NCI-H2227 treated with DMSO at 0.1 percent for 48 hours (cell line): ENCODE measurements at regions not wholly inside any gene's neighbourhood (a gene's known extent, or its start where the extent isn't known, plus 50 kb on each side); places are given as distances from the start of the nearest gene placed in this dataset.
"Not testable (repeated sequence)": the region's sequence is repeated elsewhere in the genome, so short reads cannot be mapped to it uniquely, and the experiment has no call there.

Experiments
- DNase-seq: peaks from one replicate; lab custom pipeline; 2025; lab: John Stamatoyannopoulos, UW

DNA sequence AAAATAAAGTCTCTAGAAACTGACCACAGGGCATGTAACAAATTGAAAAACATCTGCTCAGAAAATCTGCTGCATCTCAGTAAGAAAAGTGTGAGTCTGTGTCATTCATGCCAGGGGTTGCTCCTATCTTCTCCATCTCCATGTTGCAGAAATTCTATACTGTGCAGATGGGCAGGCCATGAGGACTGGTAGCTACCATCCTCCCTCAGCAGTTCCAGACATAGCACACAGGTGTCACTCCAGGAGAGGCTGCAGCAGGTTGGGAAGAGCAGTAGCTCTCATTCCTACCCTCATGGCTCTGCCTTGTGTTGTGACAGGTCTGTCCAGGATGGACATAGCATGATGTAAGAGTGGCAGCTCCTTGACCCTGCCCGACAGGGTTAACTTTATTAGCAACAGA lies 173.4 kb downstream of the NDUFS4 start:
- no peak for DNase-seq

DNA sequence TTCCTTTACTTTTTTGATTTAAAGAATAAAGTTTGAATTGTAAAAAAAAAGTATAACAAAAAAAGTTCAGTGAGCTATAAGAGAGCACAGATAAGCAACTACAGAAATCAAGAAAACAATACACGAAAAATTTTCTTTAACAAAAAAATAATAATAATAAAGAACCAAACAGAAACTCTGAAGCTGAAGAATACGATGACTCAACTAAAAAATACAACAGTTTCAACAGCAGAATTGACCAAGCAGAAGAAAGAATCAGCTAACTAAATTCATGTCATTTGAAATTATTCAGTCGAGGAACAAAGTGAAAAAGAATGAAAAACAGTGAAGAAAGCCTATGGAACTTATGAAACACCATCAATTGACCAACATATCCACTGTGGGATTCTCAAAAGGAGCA lies 177.7 kb downstream of the NDUFS4 start:
- no peak for DNase-seq

DNA sequence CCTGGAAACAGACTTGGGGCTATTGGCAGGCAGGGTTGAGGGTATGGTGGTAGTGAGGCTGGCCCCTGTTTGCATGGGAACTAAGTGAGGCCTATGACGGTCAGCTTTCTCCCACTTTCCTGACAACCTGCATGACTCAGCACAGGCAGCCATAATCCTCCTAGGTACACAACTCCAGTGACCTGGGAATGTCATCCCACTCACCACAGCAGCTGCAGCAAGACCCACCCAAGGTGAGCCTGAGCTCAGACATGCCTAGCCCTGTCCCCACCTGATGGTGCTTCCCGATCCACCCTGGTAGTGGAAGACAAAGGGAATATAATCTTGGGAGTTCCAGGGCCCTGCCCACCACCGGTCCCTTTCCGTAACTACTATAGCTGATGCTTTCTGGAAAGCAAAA lies 178.7 kb downstream of the NDUFS4 start:
- no peak for DNase-seq

DNA sequence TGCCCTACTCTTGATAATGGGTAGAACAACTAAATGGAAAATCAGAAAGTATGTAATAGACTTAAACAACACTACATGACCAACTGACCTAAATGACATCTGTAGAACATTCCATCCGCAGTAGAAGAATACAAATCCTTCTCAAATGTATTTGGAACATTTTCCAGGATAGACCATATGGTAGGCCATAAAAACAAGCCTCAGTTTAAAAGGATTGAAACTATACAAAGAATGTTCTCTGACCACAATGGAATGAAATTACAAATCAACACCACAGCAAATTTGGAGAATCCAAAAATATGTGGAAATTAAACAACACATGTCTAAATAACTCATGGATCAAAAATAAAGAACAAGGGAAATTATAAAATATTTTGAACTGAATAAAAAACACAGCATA lies 189.2 kb downstream of the NDUFS4 start:
- no peak for DNase-seq

DNA sequence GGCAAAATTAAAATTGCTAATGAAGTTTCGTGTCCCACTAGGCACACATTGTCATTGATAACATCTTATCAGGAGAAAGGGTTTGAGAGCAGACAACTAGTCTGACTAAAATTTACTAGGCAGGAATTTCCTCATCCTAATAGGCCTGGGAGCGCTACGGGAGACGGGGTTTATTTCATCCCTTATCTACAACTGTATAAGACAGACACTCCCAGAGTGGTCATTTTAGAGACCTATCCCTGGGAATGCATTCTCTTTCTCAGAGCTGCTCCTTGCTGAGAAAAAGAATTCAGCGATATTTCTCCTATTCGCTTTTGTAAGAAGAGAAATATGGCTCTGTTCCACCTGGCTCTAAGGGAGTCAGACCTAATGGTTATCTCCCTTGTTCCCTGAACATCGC lies 191.8 kb downstream of the NDUFS4 start:
- not testable (repeated sequence) for DNase-seq

DNA sequence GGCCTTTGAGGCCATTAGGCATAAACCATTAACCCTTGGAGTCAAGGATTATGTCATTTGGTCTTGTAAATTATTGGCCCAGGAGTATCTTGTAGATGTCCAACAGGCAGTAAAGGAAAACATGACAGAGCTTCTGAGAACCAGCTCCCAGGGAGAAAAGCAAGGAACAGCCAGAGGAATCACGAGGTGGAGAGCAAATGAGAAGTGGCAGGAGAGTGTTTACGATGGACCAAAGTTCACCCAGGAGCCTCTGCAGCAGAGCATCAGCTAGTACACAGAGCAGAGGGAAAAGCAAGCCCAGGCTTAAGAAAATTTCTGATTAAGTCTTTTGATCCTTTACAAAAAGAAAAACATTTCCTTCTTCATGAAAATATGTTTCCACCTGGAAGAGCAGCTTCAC lies 206.2 kb downstream of the NDUFS4 start:
- DNase-seq = no peak

DNA sequence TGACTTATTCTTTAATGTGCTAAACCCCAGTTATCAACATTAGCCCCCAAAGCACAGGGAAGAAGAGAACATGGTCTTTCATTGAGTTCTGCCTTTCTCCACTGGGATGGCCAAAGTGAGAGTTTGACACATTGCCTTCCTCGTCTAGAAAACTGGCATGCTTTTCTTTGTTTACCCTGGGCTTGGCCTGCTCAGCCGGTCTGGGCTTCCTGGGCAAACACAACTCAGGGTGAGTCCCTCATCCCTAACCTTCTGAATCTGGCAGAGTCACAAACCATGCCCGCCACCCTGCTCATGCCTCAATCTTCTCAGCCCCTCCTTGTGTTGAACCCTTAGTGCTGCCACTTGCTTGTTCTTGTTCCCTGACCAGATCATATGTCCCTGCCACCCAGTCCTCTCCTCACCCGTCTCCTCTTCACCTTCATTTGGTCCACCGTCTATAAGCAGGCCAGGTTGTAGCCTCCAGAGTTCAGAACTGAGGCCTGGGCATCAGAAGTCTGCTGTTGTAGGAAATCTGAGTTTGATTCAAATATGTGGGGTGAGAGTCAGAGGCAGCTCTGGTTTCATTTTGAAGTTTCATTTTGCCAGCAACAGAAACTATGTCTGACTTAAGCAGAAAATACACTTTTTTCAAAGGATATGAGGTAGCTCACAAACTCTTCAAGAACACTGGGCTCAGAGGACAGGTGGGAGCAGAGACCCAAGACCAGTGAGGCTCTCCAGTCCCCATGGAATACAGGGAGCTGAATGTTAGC lies 217.6 kb downstream of the NDUFS4 start:
- DNase-seq = no peak

DNA sequence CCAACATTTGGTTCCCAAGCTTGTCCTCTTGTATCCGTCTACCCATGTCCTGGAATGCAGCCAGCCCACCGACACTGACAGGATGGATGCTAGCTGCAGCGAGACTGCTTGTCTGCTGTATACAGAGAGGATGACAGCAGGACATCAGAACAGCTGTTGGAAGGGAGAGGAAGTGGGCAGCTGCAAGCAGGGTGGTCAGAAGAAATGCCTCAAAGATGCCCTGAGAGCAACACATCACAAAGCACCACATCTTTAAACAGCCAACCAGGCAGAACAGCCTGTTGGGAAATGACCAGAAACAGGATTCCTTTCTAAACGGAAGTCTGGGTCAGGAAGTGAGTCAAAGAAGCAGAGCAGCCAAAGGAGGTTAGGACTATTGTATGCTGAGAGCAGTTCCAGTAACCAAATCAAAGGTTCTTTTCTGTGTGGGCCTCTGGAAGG lies 219.1 kb downstream of the NDUFS4 start:
- DNase-seq = no peak

GRCh38 chr5:53782620-53783019 lies 222.2 kb downstream of the NDUFS4 start:
- peak; percentile 41 for DNase-seq

DNA sequence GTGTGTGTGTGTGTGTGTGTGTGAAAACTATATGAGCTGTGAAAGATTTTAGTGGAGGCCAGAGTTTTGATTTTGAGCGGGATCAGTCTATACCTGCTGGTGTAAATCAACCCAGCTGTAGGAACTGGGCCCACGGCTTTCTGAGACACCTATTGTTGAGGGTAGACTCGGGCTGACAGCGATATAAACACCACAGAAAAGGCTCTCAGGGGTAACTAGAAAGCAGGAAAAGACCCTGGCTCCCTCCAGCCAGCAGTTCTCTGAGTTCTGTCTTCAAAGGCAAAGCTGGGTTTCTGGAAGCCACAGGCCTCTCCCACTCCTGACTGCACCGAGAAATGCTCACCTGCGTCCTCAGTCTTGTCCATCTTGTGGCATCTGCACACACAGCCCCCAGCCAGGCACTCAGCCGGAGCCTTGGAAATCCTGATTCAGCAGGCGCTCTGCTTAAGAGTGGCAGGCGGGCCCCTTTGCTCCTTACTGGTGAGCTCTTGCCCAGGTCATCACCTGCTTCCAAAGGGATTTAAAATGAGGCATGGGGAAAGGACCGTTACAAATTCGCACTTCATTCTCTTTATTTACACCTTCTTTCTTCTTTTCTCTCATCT lies 223.3 kb downstream of the NDUFS4 start:
- DNase-seq = no peak

- no peak for DNase-seq
Measured at GRCh38 chr5:53784596-53784995, 224.2 kb downstream of the NDUFS4 start.

DNA sequence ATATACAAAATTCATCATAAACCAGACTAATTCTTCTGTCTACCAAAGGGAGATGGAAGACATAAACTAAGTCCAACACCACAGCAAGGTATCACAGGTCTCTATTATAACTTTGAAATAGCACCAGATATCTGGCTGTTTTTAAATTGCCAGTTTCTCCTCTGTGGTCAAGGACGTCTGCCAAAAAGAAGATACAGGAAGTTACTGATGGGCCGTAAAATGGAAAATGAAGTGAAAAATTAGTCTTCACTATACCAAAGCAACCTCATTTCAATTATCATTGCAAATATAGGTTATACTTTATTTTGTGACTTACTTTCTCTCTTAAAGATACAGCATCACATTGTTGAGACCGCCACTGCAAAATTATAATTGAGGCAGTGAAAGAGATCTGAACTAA lies 225.5 kb downstream of the NDUFS4 start:
- no peak for DNase-seq

- DNase-seq = no peak
Measured at GRCh38 chr5:53790026-53790425, 229.6 kb downstream of the NDUFS4 start.

DNA sequence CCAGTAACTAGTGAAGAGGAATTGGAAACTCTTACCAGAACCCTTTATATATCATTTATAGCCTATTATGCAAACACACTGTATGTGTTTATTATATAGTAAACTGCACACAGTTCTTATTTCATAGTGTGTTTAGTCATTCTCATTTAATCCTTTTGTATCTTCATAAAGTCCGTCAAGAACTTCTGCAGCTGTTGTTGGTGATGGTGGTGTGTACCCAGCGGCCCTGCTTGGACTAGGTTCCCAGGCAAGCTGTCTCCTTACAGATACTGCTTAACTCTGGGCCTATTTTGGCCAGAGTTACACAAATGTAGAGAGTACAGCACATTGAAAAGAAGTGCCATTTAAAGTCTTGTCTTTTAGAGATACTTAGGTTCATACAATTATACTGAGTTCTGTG lies 231.9 kb downstream of the NDUFS4 start:
- DNase-seq = no peak

GRCh38 chr5:53799644-53800043 lies 239.2 kb downstream of the NDUFS4 start:
- not testable (repeated sequence) for DNase-seq

GRCh38 chr5:53808392-53808791 lies 248.0 kb downstream of the NDUFS4 start:
- DNase-seq = not testable (repeated sequence)

DNA sequence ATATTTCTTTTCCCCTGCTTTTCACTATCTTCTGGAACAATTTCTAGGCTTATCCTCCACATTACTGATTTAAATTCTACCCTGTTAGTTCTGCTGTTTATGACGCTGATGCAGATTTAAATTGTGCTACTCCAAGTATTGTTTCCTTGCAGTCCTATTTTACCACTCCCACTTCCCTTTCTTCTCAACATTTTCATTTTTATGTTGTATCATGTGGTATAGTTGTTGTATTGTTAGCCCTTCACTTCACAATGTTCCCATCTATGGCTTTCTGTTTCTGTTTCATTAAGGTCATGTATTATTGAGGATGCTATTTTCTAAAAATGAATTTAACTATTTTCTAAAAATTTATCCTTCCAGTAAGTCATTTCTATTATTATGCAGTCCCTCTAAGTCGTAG lies 254.4 kb downstream of the NDUFS4 start:
- DNase-seq = no peak

DNA sequence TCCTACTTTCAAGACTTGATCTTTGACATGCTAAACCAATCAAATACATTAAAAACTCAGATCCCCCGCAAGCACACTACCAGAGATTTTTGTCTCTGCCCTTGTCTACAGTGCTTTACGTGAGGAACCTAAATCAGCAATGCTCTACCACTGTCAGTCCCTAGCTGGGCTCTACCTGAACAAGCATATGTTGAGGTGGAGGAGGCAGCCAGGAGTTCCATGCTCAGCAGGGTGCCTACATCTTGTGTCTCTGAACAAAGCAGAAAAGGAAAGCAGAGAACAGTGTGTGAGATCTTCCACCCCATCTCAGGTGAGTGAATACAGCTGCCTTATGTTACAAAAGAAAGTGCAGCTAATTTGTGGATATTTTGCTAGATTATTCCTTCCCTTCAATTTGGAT lies 255.0 kb downstream of the NDUFS4 start:
- no peak for DNase-seq

GRCh38 chr5:53817183-53817582 lies 256.7 kb downstream of the NDUFS4 start:
- DNase-seq = no peak

DNA sequence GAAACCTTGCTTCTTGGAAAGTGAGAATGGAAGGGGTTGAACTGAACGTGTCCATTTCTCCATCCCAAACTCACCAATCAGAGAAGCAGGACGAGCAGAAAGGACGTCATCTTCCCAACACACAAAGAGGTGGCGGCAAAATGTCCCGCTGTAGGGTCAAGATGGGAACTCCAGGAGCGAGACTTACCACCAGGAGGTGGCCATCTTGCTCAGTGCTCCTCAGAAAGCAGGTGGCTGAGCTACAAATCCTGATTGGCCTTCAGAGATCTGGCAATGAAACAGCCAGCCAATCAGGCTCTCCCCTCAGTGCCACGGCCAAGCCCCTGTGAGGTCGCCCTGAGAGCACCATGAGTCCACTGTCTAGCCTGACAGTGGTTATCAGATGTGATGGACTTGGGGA lies 259.0 kb downstream of the NDUFS4 start:
- no peak for DNase-seq

DNA sequence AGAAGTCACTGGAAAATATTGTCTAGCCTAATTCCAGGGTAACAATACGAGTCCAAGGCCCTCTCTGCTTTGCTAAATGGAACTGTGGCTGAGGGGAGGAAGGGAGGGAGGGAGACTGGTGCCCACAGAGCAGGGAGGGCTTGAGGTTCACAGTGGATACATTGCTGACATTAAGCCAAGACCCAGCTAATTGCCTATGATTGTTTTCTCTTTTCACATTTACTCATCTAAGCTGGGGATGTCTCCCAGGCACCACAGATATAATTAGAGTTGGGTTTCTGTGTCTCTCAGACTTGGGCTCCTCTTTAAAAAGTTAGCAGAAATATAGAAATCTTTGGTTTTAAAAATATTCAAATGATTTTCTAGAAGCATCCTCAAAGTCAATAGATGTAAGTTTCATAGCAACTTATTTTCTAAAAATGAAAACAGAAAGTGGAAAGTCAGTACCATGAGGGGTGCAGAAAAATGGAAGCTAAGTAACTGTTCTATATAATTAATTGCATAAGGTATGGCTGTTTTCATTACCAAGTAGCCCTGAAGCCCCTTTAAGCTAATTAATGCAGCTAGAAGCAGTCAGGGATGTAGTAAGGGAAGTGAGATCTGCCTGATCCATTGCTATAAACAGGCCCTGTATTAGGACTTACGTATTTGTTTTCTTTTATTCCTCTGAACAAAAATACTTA lies 259.8 kb downstream of the NDUFS4 start:
- DNase-seq = no peak

DNA sequence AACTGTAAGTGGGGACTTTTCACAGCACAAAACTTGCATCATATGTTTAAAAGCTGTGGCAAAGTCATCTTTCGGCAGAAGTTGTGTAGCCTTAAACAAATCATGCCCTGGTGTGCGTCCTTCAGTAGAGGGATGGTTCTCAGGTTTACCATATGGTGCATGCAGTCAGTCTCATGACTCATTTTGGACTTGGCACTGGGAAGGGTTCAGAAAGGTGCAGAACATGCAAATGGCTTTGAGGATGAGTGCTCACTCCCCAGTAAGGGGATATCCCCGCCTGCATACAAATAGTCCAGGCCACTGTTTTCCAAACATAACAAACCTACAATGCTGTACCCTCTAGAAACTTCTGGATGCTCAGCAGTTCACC lies 260.3 kb downstream of the NDUFS4 start:
- DNase-seq = no peak

GRCh38 chr5:53825016-53825415 lies 264.6 kb downstream of the NDUFS4 start:
- DNase-seq = no peak
